Left ventricle myocardium inferior (tissue), 1 donor: ENCODE measurements at regions not wholly inside any gene's neighbourhood (a gene's known extent, or its start where the extent isn't known, plus 50 kb on each side); places are given as distances from the start of the nearest gene placed in this dataset.

Experiments
- DNase-seq: peaks from one replicate; pipeline ENCODE4 v3.0.0-alpha.2; 2020
- H3K27ac ChIP-seq: fragments of 200-600 bp; replicated peaks from 2 replicates; pipeline ENCODE4 v1.8.0; 2021
- H3K27me3 ChIP-seq: fragments of 200-600 bp; 2 replicates; pipeline ENCODE4 v1.8.0; 2021; ENCODE audit warnings: low read depth
- H3K36me3 ChIP-seq: fragments of 200-600 bp; 2 replicates; pipeline ENCODE4 v1.8.0; 2021
- H3K4me1 ChIP-seq: fragments of 200-600 bp; 2 replicates; pipeline ENCODE4 v1.8.0; 2021
- H3K4me3 ChIP-seq: fragments of 200-600 bp; 2 replicates; pipeline ENCODE4 v1.8.0; 2021; ENCODE audit warnings: mild to moderate bottlenecking, moderate library complexity
- H3K9me3 ChIP-seq: fragments of 200-600 bp; replicated peaks from 2 replicates; pipeline ENCODE4 v1.8.0; 2021
- intact Hi-C: fragments of 100-400 bp; cut with micrococcal nuclease; formaldehyde crosslinking; loops from one replicate; pipeline ENCODE4 v1.11.0; 2022
- TF ChIP-seq, protein P1 (sequence below): fragments of 200-600 bp; IDR thresholded peaks from 2 replicates; pipeline ENCODE4 v1.8.0; 2021; ENCODE audit warnings: antibody characterized with exemption, mild to moderate bottlenecking, borderline replicate concordance
- donor health status: DM: no; HTN: yes; CAD: no; lungs with severe emphysema.

DNA sequence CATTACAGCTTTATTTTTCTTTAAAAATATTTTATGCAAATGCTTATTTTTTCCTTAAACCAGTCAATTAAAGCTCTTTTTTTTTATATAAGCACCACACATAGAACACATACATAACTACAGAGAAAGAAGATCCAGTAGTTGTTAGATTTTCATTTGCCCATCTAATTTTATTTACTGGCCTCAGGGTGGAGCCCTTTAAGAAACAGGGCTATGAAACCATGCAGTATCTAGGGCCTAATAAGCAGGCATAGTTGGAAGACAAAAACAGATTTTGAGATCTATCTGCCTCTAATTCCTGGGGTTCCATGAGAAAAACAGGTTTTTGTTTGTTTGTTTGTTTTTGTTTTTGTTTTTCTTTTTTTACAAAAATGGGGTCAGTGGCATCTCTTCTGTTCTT is 120.6 kb downstream of the BCHE start:
- DNase-seq = no peak
- Histone ChIP-seq H3K4me1 (no peaks in the 10 kb centered on the region), H3K4me3 (no peak overlapping the region), H3K27me3 (no peaks in the 10 kb centered on the region), H3K9me3 (peaks cover 25% of the 10 kb centered on the region), H3K27ac (no peak overlapping the region), H3K36me3 (no peaks in the 10 kb centered on the region)
- intact Hi-C loops = no loop called here
- TF ChIP-seq, protein P1, sequence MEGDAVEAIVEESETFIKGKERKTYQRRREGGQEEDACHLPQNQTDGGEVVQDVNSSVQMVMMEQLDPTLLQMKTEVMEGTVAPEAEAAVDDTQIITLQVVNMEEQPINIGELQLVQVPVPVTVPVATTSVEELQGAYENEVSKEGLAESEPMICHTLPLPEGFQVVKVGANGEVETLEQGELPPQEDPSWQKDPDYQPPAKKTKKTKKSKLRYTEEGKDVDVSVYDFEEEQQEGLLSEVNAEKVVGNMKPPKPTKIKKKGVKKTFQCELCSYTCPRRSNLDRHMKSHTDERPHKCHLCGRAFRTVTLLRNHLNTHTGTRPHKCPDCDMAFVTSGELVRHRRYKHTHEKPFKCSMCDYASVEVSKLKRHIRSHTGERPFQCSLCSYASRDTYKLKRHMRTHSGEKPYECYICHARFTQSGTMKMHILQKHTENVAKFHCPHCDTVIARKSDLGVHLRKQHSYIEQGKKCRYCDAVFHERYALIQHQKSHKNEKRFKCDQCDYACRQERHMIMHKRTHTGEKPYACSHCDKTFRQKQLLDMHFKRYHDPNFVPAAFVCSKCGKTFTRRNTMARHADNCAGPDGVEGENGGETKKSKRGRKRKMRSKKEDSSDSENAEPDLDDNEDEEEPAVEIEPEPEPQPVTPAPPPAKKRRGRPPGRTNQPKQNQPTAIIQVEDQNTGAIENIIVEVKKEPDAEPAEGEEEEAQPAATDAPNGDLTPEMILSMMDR = no peak

DNA sequence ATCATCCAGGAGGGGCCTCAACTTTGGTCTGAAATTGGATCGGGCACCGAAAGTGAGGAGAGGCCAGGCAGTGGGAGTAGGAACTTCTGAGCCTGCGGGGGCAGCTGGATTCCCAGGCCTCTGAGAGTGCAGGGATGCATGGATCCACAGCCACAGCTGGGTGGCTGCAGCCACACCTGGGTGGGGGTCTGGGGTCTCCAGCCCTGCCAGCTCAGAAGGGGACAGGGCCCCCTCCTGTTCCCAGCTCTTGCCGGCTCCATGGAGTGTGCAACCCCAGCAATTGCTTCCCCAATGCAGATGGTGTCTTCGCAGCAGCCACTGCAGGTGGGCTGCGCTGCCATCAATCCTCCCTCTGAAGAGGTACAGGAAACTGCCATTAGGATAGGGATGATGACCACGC is 123.7 kb downstream of the BCHE start:
- TF ChIP-seq, protein P1 = no peak
- Histone ChIP-seq H3K4me1 (no peaks in the 10 kb centered on the region), H3K9me3 (peaks cover 8% of the 10 kb centered on the region), H3K27me3 (no peaks in the 10 kb centered on the region), H3K36me3 (no peaks in the 10 kb centered on the region), H3K4me3 (no peak overlapping the region), H3K27ac (no peak overlapping the region)
- DNase-seq = no peak
- intact Hi-C loops = no loop called here

GRCh38 chr3:165712382-165712781 is 124.8 kb downstream of the BCHE start:
- no peak for DNase-seq
- intact Hi-C loops = no loop called here
- TF ChIP-seq, protein P1 = no peak
- no peaks in the 10 kb centered on the region for H3K36me3 ChIP-seq
- H3K9me3 ChIP-seq = peaks cover under 1% of the 10 kb centered on the region
- H3K27me3 ChIP-seq = no peaks in the 10 kb centered on the region
- H3K4me3 ChIP-seq = no peak overlapping the region
- H3K27ac ChIP-seq = no peak overlapping the region
- H3K4me1 ChIP-seq = no peaks in the 10 kb centered on the region

GRCh38 chr3:165697910-165698309 is 139.3 kb downstream of the BCHE start:
- TF ChIP-seq, protein P1 = no peak
- no peak for DNase-seq
- H3K4me3 ChIP-seq = no peak overlapping the region
- H3K4me1 ChIP-seq = no peaks in the 10 kb centered on the region
- no peaks in the 10 kb centered on the region for H3K27me3 ChIP-seq
- peaks cover 5% of the 10 kb centered on the region for H3K9me3 ChIP-seq
- H3K36me3 ChIP-seq = no peaks in the 10 kb centered on the region
- H3K27ac ChIP-seq = no peak overlapping the region
- intact Hi-C loops = no loop called here

DNA sequence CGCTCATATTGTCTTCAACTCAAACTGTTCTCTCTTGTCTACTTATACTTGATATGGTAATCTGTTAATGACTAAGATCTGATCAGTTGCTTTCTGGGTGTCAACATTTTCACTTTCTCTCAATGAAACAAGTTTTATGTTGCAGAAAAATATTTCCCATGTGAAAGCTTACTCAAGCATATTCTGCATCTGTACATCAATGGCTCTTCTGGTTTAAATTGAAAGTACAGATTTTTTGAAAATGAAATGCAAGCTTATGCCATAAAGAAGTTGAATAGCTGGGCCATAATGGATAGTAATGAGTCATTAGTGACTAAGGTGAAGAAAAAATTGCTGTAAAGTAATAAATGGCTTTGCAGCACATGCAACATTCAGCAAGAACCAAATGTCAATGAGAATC is 140.7 kb downstream of the BCHE start:
- Histone ChIP-seq H3K4me3 (no peak overlapping the region), H3K36me3 (no peaks in the 10 kb centered on the region), H3K4me1 (no peaks in the 10 kb centered on the region), H3K27ac (no peak overlapping the region), H3K27me3 (no peaks in the 10 kb centered on the region), H3K9me3 (peaks cover 17% of the 10 kb centered on the region)
- intact Hi-C loops = no loop called here
- TF ChIP-seq, protein P1 = no peak
- DNase-seq = no peak

DNA sequence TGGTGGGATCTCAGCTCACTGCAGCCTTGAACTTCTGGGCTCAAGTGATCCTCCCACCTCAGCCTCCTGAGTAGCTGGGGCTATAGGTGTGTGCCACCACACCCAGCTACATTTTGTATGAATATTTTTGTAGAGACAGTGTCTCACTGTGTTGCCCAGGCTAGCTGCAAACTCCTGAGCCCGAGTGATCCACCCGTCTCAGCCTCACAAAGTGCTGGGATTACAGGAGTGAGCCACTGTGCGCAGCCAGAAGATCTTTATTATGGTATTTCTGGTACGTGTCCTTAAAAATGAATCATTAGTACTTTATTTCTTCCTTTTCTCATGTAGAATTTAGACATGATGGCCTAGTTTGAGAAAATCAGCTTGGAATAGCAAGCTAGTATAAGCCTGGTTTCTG is 153.3 kb downstream of the BCHE start:
- TF ChIP-seq, protein P1 = no peak
- intact Hi-C loops = no loop called here
- Histone ChIP-seq H3K27ac (no peak overlapping the region), H3K9me3 (no peaks in the 10 kb centered on the region), H3K27me3 (no peaks in the 10 kb centered on the region), H3K4me1 (no peaks in the 10 kb centered on the region), H3K4me3 (no peak overlapping the region), H3K36me3 (no peaks in the 10 kb centered on the region)
- DNase-seq = no peak
